ENCODE measurements at regions not wholly inside any gene's neighbourhood (a gene's known extent, or its start where the extent isn't known, plus 50 kb on each side); places are given as distances from the start of the nearest gene placed in this dataset.

DNA sequence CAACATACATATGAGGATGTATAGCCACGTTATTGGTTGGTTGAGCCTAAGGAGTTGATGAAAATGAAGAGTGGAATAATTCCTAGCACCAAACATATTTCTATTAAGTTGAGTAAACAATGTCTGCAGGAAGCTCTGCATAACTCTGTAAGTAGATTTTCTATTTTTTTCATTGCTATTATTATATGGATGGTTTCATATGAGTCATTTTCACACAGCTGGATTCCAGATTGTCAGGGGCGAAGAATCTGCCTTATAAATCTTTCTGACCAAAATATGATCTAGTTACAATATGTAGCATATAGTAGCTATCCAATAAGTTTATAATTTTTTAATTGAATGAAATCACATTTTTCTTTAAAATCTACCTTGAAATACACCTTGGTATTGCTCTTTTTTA, 468.0 kb upstream of the PKDCC start:
- DNase-seq (ENCODE audit: low read depth in 2 of 2): no peak

DNA sequence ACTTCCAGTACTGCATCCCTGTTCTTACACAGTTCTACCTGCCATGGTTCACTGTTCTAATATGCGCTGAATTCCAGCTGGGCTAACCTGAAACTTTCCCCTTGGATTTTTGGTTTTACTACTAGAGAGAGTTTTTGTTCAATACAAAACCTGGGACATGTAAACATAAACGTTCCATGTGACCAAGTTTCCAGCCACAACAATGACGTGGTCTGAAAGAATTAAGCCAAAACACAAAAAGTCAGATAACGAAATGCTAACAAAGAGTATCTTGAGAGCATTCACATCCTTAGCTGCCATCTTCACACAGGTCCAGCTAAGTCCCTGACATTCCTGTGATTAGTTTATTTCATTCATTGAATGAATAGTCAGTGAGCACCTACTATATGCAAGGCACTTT, 467.0 kb upstream of the PKDCC start:
- DNase-seq (ENCODE audit: low read depth in 2 of 2): no peak

DNA sequence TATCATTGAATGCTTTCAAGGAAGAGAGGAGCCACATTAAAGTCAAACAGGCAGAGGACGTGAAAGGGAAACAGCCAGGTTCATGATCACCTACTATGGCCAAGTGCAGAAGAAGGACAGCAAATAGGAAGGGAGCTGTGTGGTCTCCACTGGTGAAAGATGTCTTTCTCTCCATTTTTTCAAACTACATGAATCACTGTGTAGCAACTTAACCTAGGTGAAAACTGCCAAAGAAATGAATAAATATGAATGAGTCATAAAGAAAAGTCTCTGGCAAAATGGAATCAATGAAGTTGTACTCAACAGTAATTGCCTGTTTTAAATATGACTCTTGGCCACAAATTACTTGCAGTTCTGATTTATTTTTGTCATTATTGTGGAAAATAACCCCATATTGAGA, 452.6 kb upstream of the PKDCC start:
- DNase-seq (ENCODE audit: low read depth in 2 of 2): no peak

DNA sequence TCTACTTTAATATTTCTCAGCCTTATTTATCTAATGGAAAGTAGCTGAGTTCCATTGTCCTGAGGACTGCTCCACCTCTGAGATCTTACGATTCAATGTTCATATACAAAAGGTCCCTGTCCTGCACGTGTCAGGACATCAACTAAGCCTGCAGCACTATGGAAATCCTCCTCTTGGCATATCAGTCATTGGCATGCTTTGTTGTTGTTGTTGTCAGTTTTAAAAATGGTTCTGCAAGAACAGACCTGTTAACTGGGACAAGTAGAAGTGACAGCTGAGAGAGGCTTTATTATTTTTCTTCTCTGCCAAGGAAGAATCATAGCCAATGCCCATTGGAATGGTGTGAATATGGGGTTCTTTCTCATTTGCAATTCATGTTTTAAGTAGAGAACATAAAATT, 450.1 kb upstream of the PKDCC start:
- DNase-seq (ENCODE audit: low read depth in 2 of 2): no peak

DNA sequence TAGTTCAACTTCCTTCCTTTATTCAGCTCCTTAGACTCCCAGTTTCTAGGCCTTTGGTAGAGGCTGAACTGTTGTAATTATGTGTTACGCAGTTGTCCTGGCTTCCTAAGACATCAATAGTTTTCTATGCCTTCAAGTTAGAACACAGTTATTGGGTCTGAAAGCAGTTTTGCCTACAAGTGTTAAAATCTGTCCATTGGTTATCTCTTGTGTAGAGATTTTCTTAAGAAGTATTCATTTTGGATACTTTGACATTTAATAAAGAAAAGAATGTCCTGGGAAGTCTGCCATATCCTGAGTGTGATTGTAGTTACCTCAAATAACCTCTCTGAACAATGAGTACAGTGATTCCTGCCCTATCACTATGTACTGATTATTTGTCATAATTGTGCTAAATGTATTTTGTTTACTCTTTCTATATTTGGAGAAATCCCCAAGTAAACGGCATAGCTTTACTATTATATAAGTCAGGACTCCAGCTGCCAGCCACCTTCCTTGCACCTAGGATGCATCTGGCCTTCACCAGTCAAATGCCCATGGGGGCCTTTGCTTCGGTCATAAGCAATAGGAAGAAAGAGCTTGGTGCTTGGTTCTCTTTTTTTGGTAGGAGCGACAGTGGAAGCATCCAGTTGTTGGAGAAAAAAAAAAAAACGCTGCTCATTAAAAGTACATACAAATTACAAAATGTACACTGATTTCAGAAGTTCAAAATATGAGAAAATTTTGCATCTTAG, 449.5 kb upstream of the PKDCC start:
- DNase-seq (ENCODE audit: low read depth in 2 of 2): no peak

DNA sequence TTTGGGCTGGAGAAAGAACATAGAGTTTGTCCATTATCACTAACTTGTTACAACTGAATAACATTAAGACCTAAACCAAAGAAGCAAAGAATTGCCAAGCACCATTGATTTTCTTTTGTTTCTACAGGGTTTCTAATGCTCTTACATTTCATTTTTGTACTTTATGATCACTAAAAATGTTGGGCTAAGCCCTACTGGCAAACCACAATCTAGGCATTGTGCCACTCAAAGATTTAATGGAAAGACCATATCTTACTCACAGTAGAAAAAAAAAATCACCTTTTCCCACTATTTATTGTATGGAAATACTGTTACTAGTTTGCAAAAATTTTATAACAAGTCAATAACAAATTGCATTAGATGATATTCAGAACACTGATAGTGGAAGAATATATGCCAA, 447.4 kb upstream of the PKDCC start:
- DNase-seq (ENCODE audit: low read depth in 2 of 2): no peak

DNA sequence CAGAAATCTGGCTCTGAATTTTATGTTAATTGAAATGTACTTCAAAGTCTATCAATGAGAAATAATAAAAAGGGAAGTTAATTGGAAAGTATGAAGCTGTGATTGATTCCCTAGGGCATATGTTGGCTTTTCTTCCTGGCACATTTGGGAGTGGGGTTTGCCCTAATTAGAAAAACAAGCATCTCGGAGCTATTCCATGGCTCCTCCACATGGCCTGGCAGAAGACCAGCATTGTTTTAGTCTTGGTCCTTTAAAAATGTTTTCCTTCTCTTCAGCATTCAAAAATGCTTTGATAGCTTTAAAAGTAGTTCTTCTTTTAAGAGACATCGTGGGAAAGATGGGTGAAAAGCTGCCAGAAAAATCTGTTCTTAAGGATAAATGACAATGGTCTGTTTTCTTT, 445.5 kb upstream of the PKDCC start:
- no peak for DNase-seq (ENCODE audit: low read depth in 2 of 2)

DNA sequence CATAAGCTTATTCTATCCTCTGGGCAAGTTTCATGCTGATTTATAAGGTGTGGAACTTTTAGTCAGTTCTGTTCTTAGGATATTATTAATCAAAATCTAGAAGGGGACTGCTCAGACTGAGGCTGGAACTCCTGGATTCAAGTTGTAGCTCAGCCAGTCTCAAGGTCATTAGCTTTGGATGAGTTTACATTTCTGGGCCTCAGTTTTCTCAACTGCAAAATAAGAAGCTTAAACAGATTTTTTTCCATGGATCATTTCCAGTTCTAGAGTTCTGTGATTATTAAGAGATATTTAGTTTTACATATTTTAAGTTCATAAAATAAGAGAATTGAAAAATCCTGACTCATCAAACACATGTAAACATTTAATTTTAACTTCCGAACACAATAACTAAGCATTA, 442.5 kb upstream of the PKDCC start:
- DNase-seq (ENCODE audit: low read depth in 2 of 2): no peak

DNA sequence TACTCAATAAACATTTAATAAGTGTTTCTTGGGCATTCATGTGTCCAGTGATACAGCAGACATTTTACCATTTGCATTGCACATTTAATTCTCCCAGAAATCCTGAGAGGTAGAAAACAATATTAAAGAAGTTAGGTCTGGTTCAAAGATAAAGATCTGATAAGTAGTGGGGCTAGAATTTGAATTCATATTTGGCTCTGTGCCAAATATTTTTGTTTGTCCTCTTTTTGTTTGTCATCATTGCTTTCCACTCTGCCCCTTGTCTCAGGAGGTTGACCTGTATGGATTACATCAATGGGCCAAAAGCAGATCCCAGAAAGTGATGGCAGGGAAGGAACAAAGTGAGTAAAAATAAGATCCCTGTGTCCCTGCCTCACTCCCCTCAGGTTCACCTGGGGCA, 441.9 kb upstream of the PKDCC start:
- DNase-seq (ENCODE audit: low read depth in 2 of 2): no peak

DNA sequence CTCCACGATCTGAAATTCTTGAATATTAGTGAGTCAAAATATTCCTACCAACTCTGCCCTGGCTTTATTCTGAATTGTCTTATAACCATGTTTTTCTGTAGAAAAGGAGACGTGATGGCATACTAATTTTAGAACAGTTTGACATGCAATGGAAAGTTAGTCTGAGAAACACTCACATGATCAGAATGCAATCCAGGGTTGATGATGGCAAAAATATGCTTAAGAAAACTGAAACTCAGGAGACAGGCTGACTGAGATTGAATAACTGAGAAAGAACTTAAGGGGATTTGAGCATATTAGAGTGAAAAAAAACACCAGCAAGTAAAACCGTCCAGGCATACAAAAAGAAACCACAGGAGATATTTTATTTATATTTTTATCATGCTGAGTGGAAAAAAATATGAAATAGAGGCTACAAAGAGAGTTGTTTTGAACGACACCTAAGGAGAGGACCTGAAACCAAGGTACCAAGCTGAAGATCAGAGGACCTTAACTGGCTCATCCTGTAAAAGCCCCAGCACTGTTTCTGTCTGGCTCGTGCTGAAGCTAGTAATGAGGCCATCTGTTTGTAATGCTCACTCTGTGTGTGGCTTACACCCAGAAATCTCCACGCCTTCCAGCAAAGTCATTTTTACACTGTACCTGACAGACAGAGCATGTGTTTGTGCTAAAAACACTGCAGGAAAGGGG, 437.2 kb upstream of the PKDCC start:
- DNase-seq (ENCODE audit: low read depth in 2 of 2): no peak

DNA sequence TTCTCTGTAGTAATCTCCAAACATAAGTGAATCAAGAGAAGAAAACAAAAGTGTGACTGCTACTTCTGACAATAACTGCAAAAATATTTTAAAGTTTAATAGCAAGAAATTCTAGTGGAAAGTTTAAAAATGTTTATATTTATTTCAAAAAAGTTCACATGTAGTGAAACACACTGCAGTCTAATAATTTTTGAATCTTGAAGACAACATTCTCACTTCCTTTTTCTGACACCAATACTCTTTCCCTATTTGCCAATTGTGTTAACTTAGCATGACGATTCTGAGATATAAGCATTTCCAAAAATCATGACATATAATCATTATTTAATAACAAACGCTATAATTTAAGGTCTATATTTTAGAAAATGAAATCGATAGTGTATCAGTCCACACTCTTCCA, 429.1 kb upstream of the PKDCC start:
- no peak for DNase-seq (ENCODE audit: low read depth in 2 of 2)

DNA sequence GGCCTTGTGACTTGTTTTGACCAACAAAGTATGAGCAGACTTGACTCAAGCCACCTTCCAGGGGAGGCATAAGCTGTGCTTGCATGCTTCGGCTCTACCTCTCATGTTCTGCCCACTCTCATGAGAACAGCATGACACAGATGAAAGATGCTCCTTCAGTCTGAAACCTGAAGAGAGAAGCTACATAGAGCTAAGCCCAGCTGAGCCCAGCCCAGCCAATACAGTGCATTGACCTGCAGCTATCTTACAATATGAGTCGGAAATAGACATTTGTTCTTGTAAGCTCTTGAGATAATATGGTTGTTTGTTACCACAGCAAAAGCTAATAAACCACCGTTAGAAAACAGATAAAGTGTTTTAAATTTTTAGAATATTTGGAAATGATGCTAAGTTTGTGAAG, 426.7 kb upstream of the PKDCC start:
- DNase-seq (ENCODE audit: low read depth in 2 of 2): no peak

DNA sequence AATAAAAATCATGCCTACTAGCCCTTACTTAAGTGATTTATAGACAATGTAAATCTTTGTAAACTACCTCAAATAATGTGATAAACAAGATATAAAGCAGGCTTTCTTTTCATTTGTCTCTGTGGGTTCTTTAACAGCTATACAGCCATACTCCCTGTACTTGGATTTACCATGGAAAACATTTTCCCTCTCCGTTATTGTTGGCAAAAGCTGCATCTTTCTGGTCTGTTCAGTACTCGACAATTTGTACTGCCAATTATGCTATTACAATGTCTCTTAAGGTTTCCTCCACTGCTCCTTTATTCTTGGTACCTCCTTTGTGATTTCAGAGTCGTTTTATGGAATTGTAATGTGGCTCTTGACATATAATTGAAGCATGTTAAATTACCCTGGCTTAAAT, 426.3 kb upstream of the PKDCC start:
- no peak for DNase-seq (ENCODE audit: low read depth in 2 of 2)

DNA sequence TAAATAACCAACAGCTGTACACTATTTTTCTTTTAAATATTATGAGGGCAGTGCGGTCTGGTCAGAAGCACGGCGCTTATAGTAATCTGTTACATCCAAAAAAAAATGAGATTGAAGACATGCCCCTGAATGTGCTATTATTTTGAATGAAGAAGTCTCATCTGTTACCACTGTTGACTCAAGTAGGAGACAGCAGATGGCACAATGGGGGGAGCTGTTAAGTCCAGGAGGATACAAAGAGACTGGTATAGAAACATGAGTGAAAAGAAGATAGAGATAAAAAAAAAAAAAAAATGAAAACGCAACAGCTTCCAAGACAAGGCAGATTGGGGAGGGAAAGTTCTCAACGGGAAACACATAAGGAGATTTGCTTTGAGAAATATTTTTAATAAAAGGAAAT, 425.5 kb upstream of the PKDCC start:
- DNase-seq (ENCODE audit: low read depth in 2 of 2): no peak

DNA sequence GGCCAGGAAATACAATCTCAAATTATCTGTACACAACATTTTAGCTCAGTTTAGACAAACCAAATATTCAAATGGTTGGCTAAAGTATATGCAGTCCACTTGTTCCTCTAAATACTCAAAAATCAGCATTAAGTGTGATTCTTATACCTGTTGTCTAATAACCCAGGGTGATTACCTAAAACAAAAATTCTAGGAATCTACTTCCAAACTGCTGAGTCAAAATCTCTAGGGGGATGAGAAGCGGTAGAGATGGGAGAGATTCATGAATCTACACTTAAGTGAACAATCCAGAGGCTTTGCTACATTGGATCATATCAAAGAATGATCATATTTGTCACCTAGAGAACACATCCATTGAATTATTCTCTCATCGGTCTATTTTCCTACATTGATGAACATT, 420.9 kb upstream of the PKDCC start:
- no peak for DNase-seq (ENCODE audit: low read depth in 2 of 2)

DNA sequence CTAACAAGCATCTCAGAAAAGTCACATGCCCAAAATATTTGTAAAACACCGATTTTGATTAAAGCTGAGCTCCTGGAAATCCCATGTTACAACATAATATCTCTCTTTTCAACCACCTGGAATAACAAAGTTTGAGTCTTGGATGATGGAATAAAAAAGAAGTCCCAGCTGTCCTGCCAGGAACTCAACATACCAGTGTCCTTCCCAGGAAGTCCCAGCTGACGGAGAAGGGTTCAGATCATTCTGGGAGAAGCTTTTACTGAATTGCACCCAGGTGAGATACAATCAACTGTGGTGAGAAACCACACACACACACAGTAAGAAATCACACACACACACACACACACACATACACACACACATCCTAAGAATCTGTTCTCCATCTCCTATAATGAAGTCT, 413.1 kb upstream of the PKDCC start:
- no peak for DNase-seq (ENCODE audit: low read depth in 2 of 2)

DNA sequence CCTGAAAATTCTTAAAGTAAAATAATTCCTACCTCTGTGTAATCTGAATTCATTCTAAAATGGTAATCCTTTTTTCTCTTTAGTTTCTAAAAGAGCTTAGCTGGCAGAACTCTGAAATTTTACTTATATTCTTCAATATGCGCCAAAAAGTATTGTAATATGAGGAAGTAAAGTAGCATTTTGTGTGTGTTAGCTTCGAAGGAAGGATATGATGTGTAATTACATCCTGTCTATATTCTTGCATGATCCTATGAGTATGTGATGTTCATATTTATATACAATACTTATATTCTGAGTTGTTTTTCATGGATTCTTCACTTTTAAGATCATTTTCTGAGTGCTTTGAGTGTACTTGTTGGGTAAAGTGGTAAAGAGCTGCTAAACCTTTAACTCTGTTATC, 402.9 kb upstream of the PKDCC start:
- DNase-seq (ENCODE audit: low read depth in 2 of 2): no peak

DNA sequence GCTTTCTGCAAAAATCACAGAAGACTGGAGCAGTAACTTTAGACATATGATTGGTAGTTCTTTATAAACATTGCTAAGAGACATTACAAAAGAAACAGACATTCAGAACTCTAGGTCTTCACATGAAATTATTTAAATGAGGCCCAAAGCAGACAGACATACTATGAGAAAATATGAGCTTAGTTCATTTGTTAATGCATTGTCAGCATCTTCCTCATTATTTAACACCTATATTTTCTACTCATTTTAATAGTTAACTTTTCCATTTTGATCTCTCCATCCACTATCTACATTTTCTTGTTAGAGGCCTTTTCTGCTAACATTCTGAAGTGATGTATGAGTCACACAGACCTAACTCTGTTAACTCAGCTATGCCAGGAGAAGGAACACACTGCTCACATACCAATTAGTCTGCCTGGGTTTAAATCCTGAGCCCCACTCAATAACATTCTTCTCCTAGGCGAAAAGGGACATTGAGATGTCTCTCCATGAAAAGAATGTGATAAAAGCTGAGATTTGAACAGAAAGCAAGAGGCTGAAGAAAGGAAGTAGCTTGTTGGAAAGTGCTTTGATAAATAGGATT, 400.3 kb upstream of the PKDCC start:
- DNase-seq (ENCODE audit: low read depth in 2 of 2): no peak

DNA sequence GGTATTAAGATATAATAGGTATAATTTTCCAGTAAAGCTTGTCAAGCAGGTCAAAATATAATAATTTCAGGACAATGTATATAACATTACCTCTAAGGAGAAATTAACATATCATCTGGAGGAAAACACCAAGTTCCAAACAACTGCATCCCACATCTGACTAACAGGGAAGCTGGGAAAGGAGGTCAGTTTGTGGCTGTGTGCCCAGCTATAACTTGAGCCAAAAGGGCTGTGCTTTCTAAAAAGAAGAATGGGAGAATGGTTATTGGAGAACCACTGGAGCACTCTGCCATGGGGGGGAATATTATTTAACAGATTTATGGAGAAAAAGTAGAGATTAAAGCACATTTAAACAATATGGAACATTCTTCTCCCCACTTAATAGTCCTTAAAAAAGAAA, 390.6 kb upstream of the PKDCC start:
- DNase-seq (ENCODE audit: low read depth in 2 of 2): no peak

DNA sequence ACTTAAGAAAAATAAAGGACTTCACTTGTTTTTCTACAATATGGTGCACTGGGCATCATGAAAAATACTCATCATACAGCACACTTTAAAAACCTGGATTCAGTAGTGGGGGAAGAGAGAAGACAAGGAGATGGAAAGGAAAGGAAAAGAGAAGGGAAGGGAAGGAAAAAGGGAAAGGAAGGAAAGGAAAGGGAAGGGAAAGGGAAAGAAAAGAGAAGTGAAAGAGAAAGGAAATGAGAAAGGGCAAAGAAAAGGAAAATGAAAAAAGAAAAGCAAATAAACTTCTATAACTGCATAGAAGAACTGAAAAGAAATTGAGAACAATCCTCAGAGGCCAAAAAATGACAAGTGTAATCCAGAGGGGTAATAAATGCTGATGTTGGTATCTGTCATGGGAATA, 388.1 kb upstream of the PKDCC start:
- DNase-seq (ENCODE audit: low read depth in 2 of 2): no peak

DNA sequence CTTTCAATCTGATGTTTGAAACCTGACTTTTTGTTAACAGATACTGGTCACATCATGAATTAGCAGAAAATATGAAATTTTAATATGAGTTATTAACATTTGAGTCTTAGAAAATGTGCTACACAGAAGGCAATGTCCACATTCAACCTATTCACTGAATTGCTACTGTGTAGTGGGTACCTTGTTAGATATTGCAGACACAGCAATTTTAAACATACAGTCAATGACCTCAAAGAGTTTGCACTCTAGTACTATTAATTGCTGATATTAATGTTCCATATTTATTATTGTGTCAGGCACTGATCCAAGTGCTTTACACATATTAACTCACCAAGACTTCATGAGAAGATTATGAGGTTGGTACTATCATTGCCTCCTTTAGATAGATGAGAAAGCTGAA, 385.4 kb upstream of the PKDCC start:
- no peak for DNase-seq (ENCODE audit: low read depth in 2 of 2)

DNA sequence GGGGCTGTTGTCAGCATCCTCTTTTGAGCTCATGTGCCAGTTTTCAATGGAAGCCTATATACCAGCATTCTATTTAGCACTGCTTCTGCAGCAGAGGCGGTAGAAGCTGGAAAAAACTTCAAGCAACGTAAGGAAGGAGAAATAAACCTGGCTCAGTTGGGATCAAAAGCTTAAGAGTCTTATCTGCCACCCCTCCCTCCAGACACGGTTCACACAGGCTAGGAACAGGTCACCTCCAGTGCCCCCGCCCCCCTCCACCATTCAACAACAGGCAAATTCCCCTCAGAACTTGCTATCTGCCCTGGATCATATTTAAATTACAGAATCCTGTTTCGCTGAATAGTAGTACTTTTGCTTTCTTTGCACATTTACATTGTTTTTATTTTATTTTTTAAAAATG, 384.8 kb upstream of the PKDCC start:
- no peak for DNase-seq (ENCODE audit: low read depth in 2 of 2)

DNA sequence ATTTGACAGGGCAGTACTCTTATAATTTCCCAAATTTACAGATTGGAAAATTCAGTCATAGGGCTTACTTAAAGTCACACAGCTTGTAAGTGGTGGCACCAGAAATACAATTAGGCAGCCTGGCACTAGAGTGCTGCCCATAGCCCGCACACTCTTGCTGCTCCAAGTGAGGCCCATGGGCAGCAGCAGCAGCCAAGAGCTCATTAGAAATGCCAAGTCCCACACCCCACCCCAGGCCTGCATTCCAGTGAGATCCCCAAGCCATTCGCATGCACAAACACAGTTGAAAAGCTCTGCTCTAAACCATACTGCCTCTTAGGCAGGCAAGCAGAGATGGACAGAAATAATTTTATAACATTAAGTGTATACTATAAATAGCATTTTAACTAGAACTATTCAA, 379.3 kb upstream of the PKDCC start:
- no peak for DNase-seq (ENCODE audit: low read depth in 2 of 2)

DNA sequence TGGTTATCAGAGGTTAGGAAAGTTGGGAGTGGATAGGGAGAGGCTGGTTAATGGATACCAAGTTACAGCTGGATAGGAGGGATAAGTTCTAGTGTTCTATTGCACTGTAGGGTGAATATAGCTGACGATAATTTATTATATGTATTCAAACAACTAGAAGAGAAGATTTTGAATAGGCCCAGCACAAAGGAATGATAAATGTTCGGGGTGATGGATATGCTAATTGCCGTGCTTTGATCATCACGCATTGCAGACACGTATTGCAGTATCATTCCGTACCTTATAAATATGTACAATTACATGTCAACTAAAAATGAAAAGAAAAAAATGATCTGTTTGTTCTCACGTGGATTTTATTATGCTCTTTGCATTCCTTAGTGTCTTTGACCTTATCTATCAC, 369.2 kb upstream of the PKDCC start:
- no peak for DNase-seq (ENCODE audit: low read depth in 2 of 2)
